Gastrocnemius medialis (tissue), 4 donors: ENCODE measurements at regions not wholly inside any gene's neighbourhood (a gene's known extent, or its start where the extent isn't known, plus 50 kb on each side); places are given as distances from the start of the nearest gene placed in this dataset.

Source experiments
- POLR2A ChIP-seq, 2 donors: fragments of 450-650 bp; IDR thresholded peaks; one replicate each; pipeline ENCODE4 v1.6.1; 2017; ENCODE audit warnings: antibody characterized with exemption in 2 of 2, mild to moderate bottlenecking in 2 of 2, moderate library complexity in 2 of 2
- TF ChIP-seq, protein P1 (sequence below), 5 experiments: fragments of 450-650 bp in 3 of 5; fragments of 200-600 bp in 2 of 5; sonication (generic) in 2 of 5; IDR thresholded peaks in 4 of 5; conservative IDR thresholded peaks in 1 of 5; 1 replicate in 4 of 5; 2 replicates in 1 of 5; pipeline ENCODE4 v1.5.1; 2016 to 2019; ENCODE audit warnings: antibody characterized with exemption in 5 of 5, mild to moderate bottlenecking in 3 of 5, moderate library complexity in 3 of 5

DNA sequence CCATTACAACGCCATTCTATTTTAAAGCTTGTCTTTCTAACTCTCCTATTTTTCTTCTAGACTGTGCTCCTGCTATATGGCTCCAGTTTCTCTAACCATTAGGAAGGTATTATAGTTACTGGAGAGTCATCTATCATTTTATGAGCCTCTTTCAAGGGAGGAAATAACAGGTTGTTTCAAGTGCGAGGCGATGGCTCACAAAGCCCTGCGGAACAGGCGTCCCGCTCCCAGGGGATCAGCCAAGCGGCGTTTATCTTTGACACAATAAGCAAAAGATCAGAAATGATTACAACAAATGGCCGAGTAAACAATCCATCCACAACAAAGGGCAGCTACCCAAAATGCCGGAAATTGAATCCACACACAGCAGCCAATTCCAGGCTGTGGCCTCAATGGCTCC lies 249.5 kb upstream of the POU3F1 start:
- TF ChIP-seq, protein P1, sequence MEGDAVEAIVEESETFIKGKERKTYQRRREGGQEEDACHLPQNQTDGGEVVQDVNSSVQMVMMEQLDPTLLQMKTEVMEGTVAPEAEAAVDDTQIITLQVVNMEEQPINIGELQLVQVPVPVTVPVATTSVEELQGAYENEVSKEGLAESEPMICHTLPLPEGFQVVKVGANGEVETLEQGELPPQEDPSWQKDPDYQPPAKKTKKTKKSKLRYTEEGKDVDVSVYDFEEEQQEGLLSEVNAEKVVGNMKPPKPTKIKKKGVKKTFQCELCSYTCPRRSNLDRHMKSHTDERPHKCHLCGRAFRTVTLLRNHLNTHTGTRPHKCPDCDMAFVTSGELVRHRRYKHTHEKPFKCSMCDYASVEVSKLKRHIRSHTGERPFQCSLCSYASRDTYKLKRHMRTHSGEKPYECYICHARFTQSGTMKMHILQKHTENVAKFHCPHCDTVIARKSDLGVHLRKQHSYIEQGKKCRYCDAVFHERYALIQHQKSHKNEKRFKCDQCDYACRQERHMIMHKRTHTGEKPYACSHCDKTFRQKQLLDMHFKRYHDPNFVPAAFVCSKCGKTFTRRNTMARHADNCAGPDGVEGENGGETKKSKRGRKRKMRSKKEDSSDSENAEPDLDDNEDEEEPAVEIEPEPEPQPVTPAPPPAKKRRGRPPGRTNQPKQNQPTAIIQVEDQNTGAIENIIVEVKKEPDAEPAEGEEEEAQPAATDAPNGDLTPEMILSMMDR (IDR thresholded peaks at IDR 0.05 in 4 of 5, conservative IDR thresholded peaks at IDR 0.05 in 1 of 5), result no peak
- no peak for TF ChIP-seq POLR2A (IDR thresholded peaks at IDR 0.05)
